HG02623 (cell line): ENCODE measurements at regions not wholly inside any gene's neighbourhood (a gene's known extent, or its start where the extent isn't known, plus 50 kb on each side); places are given as distances from the start of the nearest gene placed in this dataset.

Source experiments
- ATAC-seq: cut with Tn5 transposase; IDR thresholded peaks from one replicate; pipeline ENCODE4 v1.9.1; 2021; ENCODE audit warnings: moderate library complexity; ENCODE audit not compliant: unreplicated experiment

DNA sequence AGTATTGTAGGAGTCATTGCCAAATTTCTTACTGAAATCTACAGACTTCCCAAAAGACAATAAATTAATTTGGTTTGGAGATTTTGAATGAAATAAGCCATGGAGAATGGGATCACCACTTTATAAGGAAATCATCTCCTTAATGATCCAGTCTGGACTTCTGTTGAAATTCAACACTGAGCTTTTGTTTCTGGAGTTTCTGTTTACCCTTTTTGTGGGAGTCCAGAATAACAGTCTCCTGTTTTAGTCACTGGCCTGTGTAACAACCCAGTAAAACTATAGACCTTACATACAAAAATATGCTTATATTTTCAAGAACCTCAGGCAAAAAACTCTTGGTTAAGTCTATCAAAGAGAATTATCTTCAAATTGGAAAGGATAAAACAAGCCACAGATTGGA, 321.7 kb upstream of the PLET1 start:
- ATAC-seq, result no peak

DNA sequence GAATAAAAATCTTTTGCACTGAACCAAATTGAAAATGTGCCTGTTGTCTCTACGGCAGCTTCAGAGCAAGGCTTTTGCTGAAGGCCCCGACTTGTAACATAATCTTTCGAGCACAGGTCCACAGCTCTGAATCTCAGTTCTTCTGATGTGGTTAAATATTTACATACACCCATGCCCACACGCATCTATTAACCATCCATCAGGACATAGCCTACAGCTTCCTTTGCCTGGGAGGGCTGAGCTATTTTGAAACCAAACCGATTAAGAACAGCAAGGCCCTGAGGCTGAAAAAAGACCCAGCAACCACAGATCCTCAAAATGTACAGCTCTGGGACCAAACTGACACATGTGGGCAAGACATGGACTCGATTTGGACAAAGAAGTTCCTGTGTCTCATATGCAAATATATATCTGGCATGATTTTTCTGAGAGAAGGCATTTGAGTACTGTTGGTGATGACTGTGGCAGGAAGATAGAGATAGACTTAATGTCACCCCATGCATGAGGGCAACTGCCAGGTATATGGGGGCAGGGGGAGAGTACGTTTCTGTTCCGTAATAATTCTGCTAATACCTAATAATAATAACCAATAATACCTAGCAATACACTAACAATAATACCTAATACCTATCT, 322.7 kb upstream of the PLET1 start:
- peak; percentile 80 for ATAC-seq

DNA sequence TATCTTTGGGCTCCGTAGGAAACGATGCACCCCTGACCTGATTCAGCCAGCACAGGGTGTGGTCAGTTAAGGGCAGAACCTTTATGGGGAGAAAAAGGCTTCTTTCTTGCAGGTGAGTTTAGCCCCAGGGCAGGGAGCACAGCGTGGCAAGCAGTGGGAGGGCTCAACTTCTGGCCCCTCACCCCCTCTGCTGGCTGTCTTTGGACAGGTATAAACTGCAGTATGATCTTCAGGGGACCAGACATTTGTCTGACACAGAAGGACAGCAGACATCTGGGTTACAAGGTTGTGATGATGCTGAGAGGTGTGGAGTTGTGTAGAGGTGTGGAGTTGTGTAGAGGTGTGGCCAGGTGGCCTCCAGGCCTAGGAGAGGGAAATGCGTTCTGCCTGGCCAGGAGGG, 324.0 kb upstream of the PLET1 start:
- ATAC-seq, result no peak

- ATAC-seq, result no peak
Observed at GRCh38 chr11:112587664-112588063, 327.0 kb upstream of the PLET1 start.

DNA sequence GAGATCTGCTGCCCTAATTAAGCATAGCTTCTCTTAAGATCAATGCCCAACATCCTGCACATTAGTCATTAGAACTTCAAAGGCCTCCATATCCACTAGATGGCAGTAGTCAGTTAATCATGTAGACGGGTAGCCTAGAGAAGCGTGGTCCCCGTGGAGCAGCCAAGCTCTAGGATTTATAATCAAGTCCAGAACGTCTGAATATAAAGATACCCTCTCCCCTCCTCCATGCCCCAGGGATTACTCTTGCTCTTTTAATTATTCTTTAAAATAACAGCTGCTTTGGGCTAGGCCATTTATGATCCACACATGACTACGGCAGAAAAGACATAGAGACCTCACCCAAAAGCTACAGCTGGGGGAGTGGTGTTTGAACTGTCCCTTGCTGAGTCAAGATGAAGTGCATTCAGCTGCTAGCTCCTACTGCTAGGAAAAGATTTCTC, 327.6 kb upstream of the PLET1 start:
- ATAC-seq, result peak; percentile 38

- no peak for ATAC-seq
Observed at GRCh38 chr11:112589155-112589554, 328.5 kb upstream of the PLET1 start.

DNA sequence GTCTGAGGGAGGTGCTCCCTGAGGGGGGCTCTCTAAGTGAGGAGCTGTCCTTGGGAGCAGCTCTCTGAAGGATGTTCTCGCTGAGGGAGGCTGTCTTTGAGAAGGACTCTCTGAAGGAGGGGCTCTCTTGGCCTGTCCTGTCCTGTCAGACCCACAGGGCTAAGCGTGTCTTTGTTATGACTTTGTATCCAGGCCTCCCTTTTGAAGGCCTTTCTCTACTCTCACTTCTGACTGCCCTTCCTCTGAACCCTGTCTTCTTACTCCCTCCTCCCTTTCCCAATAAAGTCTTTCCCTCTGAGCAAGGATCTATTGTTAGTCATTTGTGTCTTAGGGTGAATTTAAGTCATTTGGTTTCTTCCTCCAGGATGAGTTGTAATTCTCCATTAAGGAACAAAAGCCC, 330.1 kb upstream of the PLET1 start:
- no peak for ATAC-seq

GRCh38 chr11:112593440-112593839, 332.8 kb upstream of the PLET1 start:
- ATAC-seq, result no peak

- no peak for ATAC-seq
Observed at GRCh38 chr11:112596324-112596723, 335.7 kb upstream of the PLET1 start.

GRCh38 chr11:112597286-112597790, 336.7 kb upstream of the PLET1 start:
- no peak for ATAC-seq

GRCh38 chr11:112599265-112599664, 338.6 kb upstream of the PLET1 start:
- ATAC-seq, result no peak

DNA sequence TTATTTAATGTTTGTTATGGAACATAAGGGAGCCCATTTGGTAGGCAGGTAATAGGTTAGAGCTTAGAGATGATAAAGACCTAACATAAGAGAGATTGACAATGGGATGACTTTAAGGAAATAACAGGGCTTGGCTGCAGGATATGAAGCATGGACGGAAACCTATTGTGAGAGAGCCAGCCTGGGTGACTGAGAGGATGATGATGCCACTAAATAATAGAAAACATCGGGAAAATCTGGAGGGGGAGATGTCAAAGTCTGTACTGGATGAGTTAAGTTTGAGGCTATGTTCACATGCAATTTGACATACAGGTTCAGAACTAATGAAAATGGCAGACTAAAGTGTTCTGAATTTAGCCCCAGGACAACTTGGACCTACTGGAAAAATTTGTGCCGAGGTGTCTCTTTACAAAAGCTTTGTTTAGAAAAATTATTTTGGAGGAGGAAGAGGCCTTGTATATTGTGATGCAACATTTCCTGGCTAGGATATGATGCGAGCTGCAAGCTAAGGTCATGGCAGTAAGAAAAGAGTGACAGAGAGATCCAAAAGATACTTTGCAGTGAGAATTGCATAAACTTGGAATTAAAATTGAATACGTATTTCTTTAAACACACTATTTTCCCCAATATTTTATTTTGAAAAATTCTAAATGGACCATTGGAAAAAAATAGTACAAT, 339.3 kb upstream of the PLET1 start:
- no peak for ATAC-seq

GRCh38 chr11:112605093-112605666, 344.5 kb upstream of the PLET1 start:
- no peak for ATAC-seq

DNA sequence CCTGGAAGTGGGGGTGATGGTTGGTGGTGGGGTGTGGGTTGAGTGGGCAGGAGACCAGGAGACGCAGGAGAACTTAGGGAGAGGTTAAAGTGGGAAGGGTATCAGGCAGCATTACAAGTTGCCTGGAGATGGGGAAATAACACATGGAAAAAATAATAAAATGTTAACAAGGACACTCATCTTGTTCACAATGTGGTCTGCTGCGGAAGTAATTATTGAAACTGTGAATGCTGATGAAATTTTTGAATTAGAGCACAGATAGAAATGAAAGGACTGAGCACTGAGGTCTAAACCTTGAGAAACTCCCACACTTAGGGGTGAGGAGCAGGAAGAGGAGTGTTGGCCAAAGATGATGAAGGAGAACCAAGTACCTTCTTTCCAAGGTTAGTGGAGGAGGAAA, 346.0 kb upstream of the PLET1 start:
- no peak for ATAC-seq

GRCh38 chr11:112608509-112608908, 347.8 kb upstream of the PLET1 start:
- no peak for ATAC-seq

DNA sequence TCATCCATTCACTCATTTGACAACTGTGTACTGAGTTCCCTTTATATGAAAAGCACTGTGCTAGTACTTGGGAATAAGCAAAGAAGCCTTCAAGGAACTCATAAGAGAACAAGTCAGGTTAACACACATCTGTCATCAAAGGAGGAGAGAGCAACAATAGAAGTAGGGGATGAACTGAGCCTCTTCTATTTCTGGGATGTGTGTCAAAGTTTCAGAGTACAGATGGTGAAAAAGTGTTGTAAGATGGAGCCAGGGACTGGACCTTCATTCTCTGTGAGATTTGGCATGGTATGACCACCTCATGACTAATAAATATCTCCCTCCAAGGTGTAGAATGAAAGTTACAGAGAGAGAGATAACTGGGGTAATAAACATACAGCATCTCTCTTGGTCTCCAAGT, 349.8 kb upstream of the PLET1 start:
- no peak for ATAC-seq

GRCh38 chr11:112610996-112611750, 350.0 kb upstream of the NCAM1 start:
- ATAC-seq, result no peak

DNA sequence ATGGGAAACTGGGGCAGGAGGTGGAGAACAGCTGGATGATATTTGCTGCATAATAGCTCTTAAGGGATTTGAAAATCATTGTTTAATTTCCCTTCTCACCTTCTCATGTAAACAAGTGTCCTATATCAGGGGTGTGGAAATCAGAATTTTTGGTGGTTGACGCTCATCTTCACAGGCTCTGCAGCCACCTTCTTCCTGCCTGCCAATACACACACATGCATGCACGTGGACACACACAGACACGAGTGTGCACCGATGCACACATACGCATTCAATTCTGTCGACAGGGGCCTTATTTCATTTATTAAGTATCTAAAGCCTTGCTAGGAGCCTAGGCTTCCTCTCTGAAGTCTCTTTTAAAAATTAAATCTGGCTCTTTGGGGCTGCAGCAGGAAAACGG, 349.4 kb upstream of the NCAM1 start:
- no peak for ATAC-seq

- ATAC-seq, result no peak
Observed at GRCh38 chr11:112612250-112612849, 348.9 kb upstream of the NCAM1 start.

DNA sequence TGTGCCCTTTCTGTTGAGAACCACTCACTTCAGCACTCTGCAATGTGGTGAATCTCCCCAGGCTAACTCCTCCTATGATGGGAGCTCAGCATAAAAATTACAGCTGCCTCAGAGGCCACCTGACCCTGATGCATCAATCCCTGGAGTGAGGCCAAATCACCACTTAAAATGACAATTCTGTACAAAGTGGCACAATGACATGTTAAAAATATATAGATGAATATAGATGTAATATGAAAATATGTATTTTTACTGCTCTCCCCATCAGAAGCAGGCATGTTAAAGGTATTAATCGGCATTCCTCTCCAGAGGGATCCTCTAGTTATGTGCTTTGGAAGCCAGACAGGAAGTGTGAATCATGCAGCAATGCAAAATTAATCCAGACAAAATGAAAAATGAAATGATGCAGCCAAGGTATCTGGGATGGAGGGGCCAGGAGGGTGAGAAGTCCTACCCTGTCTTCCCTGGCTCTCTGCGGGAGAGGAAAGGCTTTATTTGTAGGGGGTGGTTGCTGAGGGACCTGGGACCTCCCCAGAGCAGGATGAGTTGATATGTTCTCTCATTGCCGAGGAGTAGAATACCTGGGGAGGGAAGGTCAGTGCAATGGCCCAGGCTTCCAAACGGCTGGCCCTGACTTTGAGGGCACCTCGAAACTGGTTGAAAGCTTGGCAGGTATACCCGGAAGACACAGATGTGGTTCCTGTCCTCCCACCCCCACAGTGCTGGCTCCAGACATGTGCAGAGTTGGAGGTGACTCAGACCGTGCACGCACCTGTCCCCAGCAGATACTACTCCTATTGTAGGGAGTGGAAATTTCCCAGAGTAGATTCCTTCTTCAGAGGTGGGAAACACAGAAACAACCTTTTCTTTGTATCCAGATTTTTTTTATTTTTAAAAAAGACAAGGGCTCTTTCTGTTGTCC, 347.9 kb upstream of the NCAM1 start:
- ATAC-seq, result no peak
